Cardiac fibroblast (primary cell): ENCODE measurements at regions not wholly inside any gene's neighbourhood (a gene's known extent, or its start where the extent isn't known, plus 50 kb on each side); places are given as distances from the start of the nearest gene placed in this dataset.
A peak's percentile ranks its signal among the peaks of the same experiment; 100 is the strongest.

Experiments used
- DNase-seq, 2 donors: peaks; one replicate each; pipeline versions ENCODE4 v3.0.0 to v3.0.0-alpha.2; 2010; ENCODE audit warnings: low read depth in 2 of 2
- H3K4me3 ChIP-seq, 2 donors: replicated peaks in 1 of 2; 1 replicate in 1 of 2; 2 replicates in 1 of 2; pipeline ENCODE4 v1.5.1; 2011; ENCODE audit warnings: low read depth in 2 of 2, low read length in 2 of 2, mild to moderate bottlenecking in 2 of 2, moderate library complexity in 1 of 2
- CTCF ChIP-seq: IDR thresholded peaks from one replicate; pipeline ENCODE4 v1.5.1; 2011; ENCODE audit warnings: low read depth, mild to moderate bottlenecking, low read length, inconsistent platforms

- no peak overlapping the region for H3K4me3 ChIP-seq
- no peak for TF ChIP-seq CTCF
- peak; percentile 27 to 48 for DNase-seq
These were observed 351.4 kb downstream of the HLX start for GRCh38 chr1:221230605-221231004.

GRCh38 chr1:221234791-221235190 lies 355.5 kb downstream of the HLX start:
- DNase-seq = peak; percentile 21 to 43
- no peak for TF ChIP-seq CTCF
- H3K4me3 ChIP-seq = no peak overlapping the region

GRCh38 chr1:221237587-221237986 lies 358.3 kb downstream of the HLX start:
- DNase-seq = no peak
- no peak for TF ChIP-seq CTCF
- no peak overlapping the region for H3K4me3 ChIP-seq

GRCh38 chr1:221239181-221239580 lies 359.9 kb downstream of the HLX start:
- no peak for TF ChIP-seq CTCF
- DNase-seq = no peak
- H3K4me3 ChIP-seq = no peak overlapping the region

GRCh38 chr1:221239792-221240191 lies 360.5 kb downstream of the HLX start:
- no peak overlapping the region for H3K4me3 ChIP-seq
- DNase-seq = no peak
- no peak for TF ChIP-seq CTCF

GRCh38 chr1:221240690-221241089 lies 361.4 kb downstream of the HLX start:
- DNase-seq = no peak
- no peak for TF ChIP-seq CTCF
- H3K4me3 ChIP-seq = no peak overlapping the region

GRCh38 chr1:221241157-221241556 lies 361.9 kb downstream of the HLX start:
- no peak for TF ChIP-seq CTCF
- no peak overlapping the region for H3K4me3 ChIP-seq
- DNase-seq = no peak
